Kidney epithelial cell (primary cell): ENCODE measurements at regions not wholly inside any gene's neighbourhood (a gene's known extent, or its start where the extent isn't known, plus 50 kb on each side); places are given as distances from the start of the nearest gene placed in this dataset.

Source experiments
- DNase-seq: peaks from one replicate; pipeline ENCODE4 v3.0.0-alpha.2; 2010; ENCODE audit warnings: low read depth
- H3K27me3 ChIP-seq: 2 replicates; pipeline ENCODE4 v1.6.0; 2011; ENCODE audit warnings: low read length; ENCODE audit not compliant: control insufficient read depth, insufficient read depth
- H3K36me3 ChIP-seq: 2 replicates; pipeline ENCODE4 v1.5.1; 2011; ENCODE audit warnings: low read length; ENCODE audit not compliant: control insufficient read depth, insufficient read depth
- H3K4me3 ChIP-seq: 2 replicates; pipeline ENCODE4 v1.5.1; 2011; ENCODE audit warnings: low read depth, mild to moderate bottlenecking, control low read depth, low read length
- TF ChIP-seq, protein P1 (sequence below): IDR thresholded peaks from 2 replicates; pipeline ENCODE4 v1.5.1; 2011; ENCODE audit warnings: mild to moderate bottlenecking, moderate library complexity, low read length, control low read depth, inconsistent platforms; ENCODE audit not compliant: insufficient read depth, poor library complexity, severe bottlenecking

DNA sequence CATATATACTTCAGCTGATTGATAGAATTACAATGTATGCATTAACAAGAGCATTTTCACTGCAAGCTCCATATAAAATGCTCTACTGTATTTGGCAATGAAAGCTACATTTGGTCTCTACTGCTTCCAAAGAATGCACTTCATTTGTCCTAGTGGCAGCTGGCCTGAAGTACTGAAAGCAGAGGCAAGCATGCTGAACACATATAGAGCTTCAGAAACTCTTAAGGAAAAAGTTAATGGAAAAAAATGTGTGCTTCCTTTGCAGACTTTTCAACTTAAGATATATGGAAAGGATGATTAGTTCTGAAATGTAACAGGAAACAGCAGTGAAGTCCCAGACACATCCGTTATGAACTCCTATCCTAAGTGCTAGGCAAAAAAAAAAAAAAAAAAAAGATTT, 537.1 kb upstream of the POM121L12 start:
- H3K36me3 ChIP-seq: no peaks in the 10 kb centered on the region
- TF ChIP-seq, protein P1, sequence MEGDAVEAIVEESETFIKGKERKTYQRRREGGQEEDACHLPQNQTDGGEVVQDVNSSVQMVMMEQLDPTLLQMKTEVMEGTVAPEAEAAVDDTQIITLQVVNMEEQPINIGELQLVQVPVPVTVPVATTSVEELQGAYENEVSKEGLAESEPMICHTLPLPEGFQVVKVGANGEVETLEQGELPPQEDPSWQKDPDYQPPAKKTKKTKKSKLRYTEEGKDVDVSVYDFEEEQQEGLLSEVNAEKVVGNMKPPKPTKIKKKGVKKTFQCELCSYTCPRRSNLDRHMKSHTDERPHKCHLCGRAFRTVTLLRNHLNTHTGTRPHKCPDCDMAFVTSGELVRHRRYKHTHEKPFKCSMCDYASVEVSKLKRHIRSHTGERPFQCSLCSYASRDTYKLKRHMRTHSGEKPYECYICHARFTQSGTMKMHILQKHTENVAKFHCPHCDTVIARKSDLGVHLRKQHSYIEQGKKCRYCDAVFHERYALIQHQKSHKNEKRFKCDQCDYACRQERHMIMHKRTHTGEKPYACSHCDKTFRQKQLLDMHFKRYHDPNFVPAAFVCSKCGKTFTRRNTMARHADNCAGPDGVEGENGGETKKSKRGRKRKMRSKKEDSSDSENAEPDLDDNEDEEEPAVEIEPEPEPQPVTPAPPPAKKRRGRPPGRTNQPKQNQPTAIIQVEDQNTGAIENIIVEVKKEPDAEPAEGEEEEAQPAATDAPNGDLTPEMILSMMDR: no peak
- no peak for DNase-seq
- no peaks in the 10 kb centered on the region for H3K27me3 ChIP-seq
- no peak overlapping the region for H3K4me3 ChIP-seq

DNA sequence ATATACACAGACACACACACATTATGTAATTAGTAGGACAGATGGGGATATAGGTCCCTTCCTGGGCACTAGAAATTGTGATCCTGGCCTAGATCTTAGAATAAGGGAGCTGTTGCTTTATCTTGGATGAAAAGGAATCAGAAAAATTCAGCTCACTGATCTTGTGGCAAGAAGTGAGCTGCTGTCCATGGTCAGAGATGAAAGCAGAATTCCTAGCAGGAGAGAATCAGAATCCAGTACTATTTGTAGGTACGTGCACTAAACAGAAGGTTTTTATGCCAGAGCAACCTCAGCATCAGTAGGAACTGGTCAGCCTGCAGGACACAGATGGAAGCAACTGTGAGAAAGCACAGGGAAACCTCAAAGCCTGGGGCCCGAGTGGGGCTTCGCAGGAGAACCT, 549.2 kb upstream of the POM121L12 start:
- Histone ChIP-seq H3K36me3 (no peaks in the 10 kb centered on the region), H3K27me3 (no peaks in the 10 kb centered on the region), H3K4me3 (no peak overlapping the region)
- DNase-seq: no peak
- TF ChIP-seq, protein P1: no peak

DNA sequence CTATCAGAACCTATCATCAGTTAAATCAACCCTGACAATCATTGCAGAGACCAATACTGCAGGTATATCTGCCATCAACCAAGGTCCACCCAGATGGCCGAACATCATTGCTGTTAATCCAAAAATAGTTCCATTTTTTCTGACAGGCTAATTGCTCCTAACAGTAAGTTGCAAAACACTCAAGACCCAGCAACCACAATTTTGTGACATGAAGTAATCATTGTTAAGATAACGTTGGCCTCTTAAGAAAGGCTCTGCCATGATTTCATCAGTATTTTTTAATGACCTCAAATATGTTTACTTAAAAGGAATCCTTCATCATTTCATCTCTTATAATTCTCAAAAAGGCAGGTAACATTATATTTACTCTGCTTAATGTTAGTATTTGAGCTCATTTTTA, 553.4 kb upstream of the POM121L12 start:
- no peaks in the 10 kb centered on the region for H3K27me3 ChIP-seq
- H3K4me3 ChIP-seq: no peak overlapping the region
- TF ChIP-seq, protein P1: no peak
- no peak for DNase-seq
- H3K36me3 ChIP-seq: no peaks in the 10 kb centered on the region

DNA sequence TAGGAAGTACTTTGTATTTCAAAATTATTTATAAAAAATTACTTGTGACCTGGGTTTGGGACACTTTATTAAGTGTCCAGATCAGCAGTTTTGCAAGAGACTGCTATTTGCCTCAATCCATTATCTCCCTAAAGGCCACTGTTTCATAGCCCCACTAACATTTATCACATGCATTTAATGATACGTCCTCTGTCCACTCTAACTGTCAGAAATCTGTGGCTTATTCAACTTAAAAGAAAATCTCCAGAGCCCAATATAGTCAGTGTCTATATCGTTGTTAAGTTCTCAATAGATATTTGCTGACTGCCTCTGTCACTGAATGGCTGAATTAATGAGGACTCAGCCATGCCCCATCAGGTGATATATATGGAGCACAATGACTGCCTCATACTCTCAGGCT, 553.9 kb upstream of the POM121L12 start:
- Histone ChIP-seq H3K36me3 (no peaks in the 10 kb centered on the region), H3K4me3 (no peak overlapping the region), H3K27me3 (no peaks in the 10 kb centered on the region)
- no peak for DNase-seq
- TF ChIP-seq, protein P1: no peak

DNA sequence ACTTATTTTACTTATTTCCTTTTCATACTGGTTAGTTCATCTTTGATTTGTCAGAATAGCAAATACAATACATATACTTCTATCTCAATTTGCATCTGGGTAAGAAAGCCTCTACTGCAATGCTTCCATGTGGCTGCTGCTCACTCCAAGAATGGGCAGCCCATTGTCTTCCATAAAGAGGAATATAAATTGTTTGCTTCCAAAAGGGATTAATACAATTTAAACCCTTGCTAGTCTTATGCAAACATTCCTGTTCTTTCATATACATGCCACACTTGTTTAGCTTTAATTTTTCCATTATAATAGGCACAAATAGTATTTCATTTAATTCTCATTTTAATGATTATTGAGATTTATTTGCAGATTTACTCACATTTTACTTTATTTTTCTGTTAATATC, 555.4 kb upstream of the POM121L12 start:
- H3K27me3 ChIP-seq: no peaks in the 10 kb centered on the region
- no peak for DNase-seq
- H3K4me3 ChIP-seq: no peak overlapping the region
- H3K36me3 ChIP-seq: no peaks in the 10 kb centered on the region
- TF ChIP-seq, protein P1: no peak

DNA sequence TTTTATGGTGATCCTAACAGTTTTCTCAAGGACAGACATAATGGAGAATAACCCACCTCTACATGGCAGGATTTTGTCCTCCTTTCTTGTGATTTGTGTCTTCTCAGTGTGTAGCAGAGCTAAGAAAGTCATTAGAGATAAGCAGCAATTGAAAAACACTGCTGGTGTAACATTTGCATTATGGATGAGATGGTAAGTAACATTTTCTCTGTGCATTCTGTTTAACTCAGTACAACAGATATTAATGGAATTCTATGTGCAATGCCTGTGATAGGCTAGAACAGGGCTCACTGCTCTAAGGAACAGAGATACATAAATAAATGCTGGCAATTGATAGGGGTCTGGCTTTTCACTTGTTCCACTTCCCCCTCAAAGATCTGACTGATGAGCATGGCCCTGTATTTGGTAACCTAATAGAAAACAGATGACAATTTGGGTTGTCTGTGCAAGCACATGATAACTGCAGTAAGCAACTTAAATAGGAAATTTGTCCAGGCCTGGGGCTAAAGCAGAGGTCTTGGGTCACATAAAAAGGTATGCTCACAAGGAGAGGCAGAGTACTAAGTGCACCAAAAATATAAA, 560.3 kb upstream of the POM121L12 start:
- Histone ChIP-seq H3K36me3 (no peaks in the 10 kb centered on the region), H3K27me3 (no peaks in the 10 kb centered on the region), H3K4me3 (no peak overlapping the region)
- no peak for DNase-seq
- TF ChIP-seq, protein P1: no peak
